GM18858 (cell line): ENCODE measurements at regions not wholly inside any gene's neighbourhood (a gene's known extent, or its start where the extent isn't known, plus 50 kb on each side); places are given as distances from the start of the nearest gene placed in this dataset.

ENCODE experiments used
- ATAC-seq: cut with Tn5 transposase; IDR thresholded peaks from one replicate; pipeline ENCODE4 v1.9.1; 2021; ENCODE audit not compliant: unreplicated experiment

GRCh38 chr13:109645831-109646230 is 140.6 kb downstream of the IRS2 start:
- ATAC-seq = no peak

DNA sequence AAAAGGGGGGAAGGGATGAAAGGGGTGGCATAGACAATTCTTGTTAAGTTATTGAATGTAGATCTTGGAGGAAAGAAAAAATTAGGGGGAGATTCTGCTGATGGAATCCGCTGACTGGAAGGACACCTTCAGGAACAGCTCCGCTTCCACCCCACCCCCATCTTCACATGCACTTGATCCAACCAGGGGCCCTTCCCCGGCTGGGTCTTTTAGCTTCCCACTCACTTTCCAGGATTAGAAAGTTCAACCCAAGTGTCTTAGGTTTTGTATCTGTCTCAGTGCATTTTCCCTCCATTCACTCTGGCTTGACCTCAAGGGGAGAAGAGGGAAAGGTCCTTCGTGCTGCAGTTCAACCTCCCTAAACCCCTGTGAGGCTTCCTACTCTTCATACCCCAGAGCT is 141.4 kb downstream of the IRS2 start:
- ATAC-seq = no peak

DNA sequence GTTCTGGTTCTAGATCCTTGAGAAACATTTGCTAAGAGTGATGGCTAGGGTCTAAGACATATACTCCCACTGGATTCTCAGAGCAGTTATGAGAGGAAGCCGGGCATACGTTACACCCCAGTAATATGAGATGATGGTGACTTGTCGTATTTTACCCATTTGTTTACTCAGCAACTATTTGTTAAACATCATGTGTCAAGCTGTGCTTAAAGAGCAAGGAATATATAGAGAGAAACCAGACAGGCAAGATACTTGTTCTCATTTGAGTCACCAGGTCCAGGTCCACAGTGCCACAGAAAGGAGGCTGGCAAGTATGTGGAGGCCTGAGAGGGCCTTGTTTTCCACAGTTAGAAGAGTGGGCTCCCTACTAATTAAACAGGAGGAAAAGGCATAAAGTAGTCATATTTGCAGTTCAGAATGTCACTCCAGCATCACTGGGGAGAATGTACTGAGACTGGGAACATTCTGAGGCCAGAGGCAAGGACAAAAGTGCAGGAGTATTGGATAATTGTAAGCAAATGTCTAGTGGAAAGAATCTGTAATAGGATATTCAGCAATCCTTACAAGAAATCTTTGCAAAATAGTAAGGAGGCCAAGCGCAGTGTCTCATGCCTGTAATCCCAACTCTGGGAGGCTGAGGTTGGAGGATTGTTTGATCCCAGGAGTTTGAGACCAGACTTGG is 142.2 kb downstream of the IRS2 start:
- ATAC-seq = no peak

- no peak for ATAC-seq
Measured at GRCh38 chr13:109642358-109642757, 144.0 kb downstream of the IRS2 start.

DNA sequence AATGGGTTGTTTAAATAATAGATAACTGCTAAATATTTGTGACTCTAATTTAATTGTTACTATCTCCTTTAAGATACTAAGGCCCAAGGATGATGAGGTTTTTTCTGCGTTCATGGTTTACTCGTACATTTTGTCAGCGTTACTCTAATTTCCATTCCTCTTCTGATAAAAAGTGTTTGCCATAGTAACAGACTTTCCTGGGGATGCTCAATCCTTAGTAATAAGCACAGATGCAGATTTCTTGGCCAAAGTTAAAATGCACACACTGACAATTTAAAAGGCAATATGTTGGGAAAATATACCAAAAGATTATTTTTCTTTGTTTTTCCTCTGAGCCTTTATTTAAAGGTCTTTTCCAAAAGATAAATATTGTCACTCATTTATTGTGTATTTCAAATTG is 149.6 kb downstream of the IRS2 start:
- ATAC-seq = no peak

DNA sequence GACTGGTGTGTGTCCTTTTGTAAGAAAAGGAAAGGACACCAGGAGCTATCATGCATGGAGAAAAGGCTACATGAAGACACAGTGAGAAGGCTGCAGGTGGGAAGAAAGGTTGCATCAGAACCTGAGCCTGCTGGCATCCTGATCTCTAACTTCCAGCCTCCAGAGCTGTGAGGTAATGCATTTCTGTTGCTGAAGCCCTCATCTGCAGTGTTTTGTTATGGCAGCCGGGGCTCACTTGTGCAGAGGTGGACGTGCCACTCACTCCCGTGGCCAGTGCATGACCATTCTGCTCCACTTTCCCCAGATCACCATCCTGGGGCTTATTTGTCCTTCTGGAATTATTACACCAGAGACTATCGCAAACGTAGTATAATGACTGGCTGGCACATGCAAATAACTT is 155.3 kb downstream of the IRS2 start:
- no peak for ATAC-seq

DNA sequence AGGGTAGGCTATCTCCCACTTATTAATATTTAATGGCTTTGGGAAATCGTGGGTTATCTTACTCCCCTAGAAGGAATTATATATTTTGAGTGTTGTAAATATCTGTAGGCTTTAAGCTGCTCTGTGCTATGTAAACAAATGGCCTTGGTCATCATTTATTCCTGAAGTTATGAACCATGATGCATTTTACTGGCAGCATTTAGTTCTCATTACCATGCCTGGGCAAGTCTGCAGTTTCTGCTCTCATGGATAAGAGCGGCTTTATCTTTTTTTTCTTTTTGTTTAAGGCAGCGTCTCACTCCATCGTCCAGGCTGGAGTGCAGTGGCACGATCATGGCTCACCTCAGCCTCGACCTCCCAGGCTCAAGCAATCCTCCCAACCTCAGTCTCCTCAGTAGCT is 156.1 kb downstream of the IRS2 start:
- no peak for ATAC-seq

DNA sequence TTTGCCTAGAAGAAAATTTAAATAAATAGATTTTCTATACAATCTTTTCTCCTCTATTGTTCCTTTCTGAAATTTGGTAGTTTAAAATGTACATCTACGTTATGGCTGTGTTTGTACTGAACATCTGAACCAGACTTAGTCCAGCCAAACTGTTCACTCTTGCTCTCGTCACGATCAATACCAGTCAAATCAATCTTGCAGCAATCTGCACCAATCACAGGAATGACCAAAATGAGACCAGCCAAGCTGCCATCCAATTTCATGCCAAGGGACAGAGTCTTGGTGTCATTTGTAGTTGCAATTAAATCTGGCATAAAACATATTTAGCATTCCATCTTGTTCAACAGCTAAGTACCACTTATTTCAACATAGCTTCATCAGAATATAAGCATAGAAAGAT is 156.6 kb downstream of the IRS2 start:
- no peak for ATAC-seq

- ATAC-seq = no peak
Measured at GRCh38 chr13:109628251-109628699, 158.1 kb downstream of the IRS2 start.

- ATAC-seq = no peak
Measured at GRCh38 chr13:109627649-109628048, 158.7 kb downstream of the IRS2 start.

DNA sequence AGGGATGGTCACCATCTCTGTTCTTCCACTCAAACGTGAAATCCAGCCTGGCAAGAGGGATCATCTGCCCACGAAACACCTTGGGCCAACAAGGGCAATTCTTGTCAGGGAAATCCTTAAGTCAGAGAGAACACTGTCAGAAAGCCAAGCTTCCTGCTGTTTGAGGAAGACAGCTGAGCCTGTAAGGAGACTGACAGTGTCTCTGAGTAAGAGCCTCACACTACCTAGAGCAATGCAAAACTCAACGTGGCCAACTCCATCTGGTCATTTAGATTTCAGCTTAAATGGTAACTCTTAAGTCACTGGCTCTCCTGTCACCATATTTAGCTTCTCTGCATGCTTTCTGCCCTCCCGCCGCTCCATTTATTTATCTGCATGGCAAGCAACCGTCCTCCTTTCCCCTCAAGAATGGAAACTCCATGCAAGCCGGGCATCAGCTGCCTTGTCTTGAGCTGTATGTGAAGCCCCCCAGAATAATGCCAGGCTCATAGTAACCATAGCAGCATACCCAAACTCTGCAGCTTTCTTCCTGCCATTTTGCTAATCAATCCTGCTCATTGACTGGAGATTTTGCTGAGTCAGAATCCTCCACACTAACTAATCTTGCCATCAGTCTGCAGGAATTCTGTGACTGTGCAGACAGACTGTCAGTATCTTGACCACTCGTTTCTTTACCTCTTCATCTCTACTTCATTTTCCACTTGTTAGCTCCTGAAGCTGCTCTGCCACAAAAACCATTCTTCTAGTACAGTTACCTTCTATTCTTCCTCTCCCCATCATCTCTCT is 159.8 kb downstream of the IRS2 start:
- ATAC-seq = no peak

DNA sequence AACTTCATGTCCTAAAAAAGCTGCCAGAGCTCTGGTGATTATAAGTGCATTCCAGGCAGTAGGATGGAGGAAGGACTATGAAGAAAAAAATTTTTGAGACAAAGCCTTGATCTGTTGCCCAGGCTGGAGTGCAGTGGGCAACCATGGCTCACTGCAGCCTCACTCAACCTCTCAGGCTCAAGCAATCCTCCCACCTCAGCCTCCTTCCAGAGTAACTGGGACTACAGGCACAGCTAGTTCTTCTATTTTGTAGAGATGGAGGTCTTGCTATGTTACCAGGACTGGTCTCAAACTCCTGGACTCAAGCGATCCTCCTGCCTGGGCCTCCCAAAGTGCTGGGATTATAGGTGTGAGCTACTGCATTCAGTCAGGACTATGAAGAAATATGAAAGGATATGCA is 161.2 kb downstream of the IRS2 start:
- ATAC-seq = no peak

- no peak for ATAC-seq
Measured at GRCh38 chr13:109622006-109622405, 164.4 kb downstream of the IRS2 start.

GRCh38 chr13:109615721-109616420 is 170.5 kb downstream of the IRS2 start:
- ATAC-seq = no peak

- ATAC-seq = no peak
Measured at GRCh38 chr13:109611912-109612691, 174.3 kb downstream of the IRS2 start.

DNA sequence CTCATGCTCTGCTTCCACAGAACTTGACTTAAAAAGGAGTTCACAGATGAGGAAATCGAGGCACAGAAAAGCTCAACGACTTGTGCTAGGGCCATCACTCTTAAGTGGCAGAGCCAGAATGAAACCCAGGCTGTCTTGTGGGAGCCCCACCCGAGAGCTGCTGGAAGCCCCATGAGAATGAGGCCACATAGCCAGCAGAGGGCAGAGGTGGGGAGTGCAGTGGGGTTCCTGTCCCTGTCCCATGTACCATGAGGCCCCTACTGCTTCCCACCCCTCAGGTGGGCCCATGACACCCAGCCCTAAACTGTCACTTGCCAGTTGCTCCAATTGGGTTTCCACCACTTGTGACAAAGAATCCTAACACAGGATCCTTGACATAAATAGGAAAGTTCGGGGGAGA is 175.9 kb downstream of the IRS2 start:
- no peak for ATAC-seq

- ATAC-seq = no peak
Measured at GRCh38 chr13:109608503-109608902, 177.9 kb downstream of the IRS2 start.

DNA sequence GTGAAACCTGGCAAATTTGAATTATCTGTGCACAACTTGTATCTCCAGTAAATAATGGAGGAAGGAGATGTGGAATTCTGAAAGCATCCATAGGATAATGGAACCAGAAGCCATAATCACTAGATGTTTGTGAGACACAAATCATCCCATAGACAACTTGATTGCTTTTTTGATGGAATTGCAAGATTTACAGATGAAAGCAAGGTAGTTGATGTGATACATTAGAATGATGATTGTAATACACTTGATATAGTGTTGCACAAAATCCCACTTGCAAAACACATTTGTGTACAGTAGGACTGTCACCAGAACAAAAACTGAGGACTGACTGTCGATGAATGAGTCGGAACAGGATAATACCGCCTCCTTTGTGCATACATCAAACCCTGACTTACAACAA is 178.3 kb downstream of the IRS2 start:
- no peak for ATAC-seq

- no peak for ATAC-seq
Measured at GRCh38 chr13:109606520-109606919, 179.9 kb downstream of the IRS2 start.

GRCh38 chr13:109605846-109606245 is 180.5 kb downstream of the IRS2 start:
- no peak for ATAC-seq

- ATAC-seq = no peak
Measured at GRCh38 chr13:109604894-109605293, 181.5 kb downstream of the IRS2 start.
